ENCODE measurements at regions not wholly inside any gene's neighbourhood (a gene's known extent, or its start where the extent isn't known, plus 50 kb on each side); places are given as distances from the start of the nearest gene placed in this dataset.

DNA sequence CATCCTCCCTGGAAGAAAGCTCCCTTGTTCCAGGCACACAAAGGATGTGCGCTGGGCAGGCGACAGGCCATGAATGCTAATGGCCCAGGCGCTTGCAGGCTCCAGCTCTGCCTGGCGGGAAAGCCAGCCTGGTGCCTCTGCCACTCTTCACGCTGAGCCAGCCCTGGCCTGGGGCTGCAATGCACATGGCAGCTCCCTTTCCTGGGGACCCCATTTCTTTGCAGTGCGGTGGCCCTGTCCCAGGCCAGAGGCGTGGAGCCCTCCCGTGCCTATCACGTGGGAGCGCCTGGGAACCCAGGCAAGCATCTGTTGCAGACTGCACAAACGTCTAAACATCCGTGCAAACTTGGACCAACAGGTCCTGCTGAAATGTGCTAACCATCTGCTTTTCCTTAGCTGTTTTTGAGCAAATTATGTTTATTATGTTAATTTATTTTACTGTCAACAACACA is 152.1 kb upstream of the LYZL2 start:
- Histone ChIP-seq H4K20me1 (ENCODE audit: insufficient read depth, low read length) (no peaks in the 10 kb centered on the region), H3K4me1 (ENCODE audit: low read length) (peaks cover 16% of the 10 kb centered on the region), H3K4me2 (ENCODE audit: low read depth, low read length) (peak overlapping the region; percentile 97; the same call in 1 of the 2 replicates), H3K27ac (ENCODE audit: low read length) (no peak overlapping the region; the same call in 1 of the 2 replicates), H2AFZ (ENCODE audit: low read length) (no peak overlapping the region), H3K79me2 (ENCODE audit: low read length) (no peaks in the 10 kb centered on the region), H3K9ac (ENCODE audit: low read length) (no peak overlapping the region), H3K9me2 (replicated peaks; ENCODE audit: insufficient read depth, low read length) (no peaks in the 10 kb centered on the region), H3K36me3 (replicated peaks; ENCODE audit: insufficient read depth, low read length) (no peaks in the 10 kb centered on the region), H3K4me3 (ENCODE audit: low read length) (no peak overlapping the region), H3K9me3 (replicated peaks; ENCODE audit: insufficient read depth, low read length) (no peaks in the 10 kb centered on the region), H3F3A (ENCODE audit: insufficient read depth, low read length) (peaks cover 23% of the 10 kb centered on the region), H3K27me3 (replicated peaks; ENCODE audit: insufficient read depth, low read length) (no peaks in the 10 kb centered on the region)
- DNase-seq, result no peak
- TF ChIP-seq EZH2 (optimal IDR thresholded peaks at IDR 0.05; ENCODE audit: low read depth, low read length) (no peak), EZH2phosphoT487 (IDR thresholded peaks at IDR 0.05; ENCODE audit: low read length) (no peak)
- TF ChIP-seq, protein P1, sequence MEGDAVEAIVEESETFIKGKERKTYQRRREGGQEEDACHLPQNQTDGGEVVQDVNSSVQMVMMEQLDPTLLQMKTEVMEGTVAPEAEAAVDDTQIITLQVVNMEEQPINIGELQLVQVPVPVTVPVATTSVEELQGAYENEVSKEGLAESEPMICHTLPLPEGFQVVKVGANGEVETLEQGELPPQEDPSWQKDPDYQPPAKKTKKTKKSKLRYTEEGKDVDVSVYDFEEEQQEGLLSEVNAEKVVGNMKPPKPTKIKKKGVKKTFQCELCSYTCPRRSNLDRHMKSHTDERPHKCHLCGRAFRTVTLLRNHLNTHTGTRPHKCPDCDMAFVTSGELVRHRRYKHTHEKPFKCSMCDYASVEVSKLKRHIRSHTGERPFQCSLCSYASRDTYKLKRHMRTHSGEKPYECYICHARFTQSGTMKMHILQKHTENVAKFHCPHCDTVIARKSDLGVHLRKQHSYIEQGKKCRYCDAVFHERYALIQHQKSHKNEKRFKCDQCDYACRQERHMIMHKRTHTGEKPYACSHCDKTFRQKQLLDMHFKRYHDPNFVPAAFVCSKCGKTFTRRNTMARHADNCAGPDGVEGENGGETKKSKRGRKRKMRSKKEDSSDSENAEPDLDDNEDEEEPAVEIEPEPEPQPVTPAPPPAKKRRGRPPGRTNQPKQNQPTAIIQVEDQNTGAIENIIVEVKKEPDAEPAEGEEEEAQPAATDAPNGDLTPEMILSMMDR (IDR thresholded peaks at IDR 0.05; ENCODE audit: low read length), result no peak

DNA sequence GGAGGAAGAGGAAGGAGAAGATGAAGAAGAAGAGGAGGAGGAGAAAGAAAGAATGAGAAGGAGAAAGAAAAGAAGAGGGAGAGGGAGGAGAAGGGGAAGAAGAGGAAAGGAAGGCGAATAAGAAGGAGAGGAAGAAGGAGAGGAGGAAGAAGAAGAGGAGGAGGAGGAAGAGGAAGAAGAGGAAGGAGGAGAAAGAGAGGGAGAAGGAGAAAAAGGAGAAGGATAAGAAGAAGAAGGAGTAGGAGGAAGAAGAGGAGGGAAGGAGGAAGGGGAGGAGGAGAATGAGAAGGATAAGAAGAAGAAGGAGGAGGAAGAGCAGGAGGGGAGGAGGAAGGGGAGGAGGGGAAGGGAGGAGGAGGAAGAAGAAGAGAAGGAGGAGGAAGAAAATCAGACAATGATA is 149.2 kb upstream of the LYZL2 start:
- Histone ChIP-seq H3K4me1 (ENCODE audit: low read length) (peaks cover 16% of the 10 kb centered on the region), H3K4me2 (ENCODE audit: low read depth, low read length) (no peak overlapping the region), H3K27ac (ENCODE audit: low read length) (no peak overlapping the region), H3K79me2 (ENCODE audit: low read length) (no peaks in the 10 kb centered on the region), H3K9ac (ENCODE audit: low read length) (no peak overlapping the region), H3K4me3 (ENCODE audit: low read length) (no peak overlapping the region), H3K27me3 (replicated peaks; ENCODE audit: insufficient read depth, low read length) (no peaks in the 10 kb centered on the region), H2AFZ (ENCODE audit: low read length) (no peak overlapping the region), H4K20me1 (ENCODE audit: insufficient read depth, low read length) (no peaks in the 10 kb centered on the region), H3K9me3 (replicated peaks; ENCODE audit: insufficient read depth, low read length) (no peaks in the 10 kb centered on the region), H3F3A (ENCODE audit: insufficient read depth, low read length) (peaks cover 20% of the 10 kb centered on the region), H3K9me2 (replicated peaks; ENCODE audit: insufficient read depth, low read length) (no peaks in the 10 kb centered on the region), H3K36me3 (replicated peaks; ENCODE audit: insufficient read depth, low read length) (no peaks in the 10 kb centered on the region)
- TF ChIP-seq, protein P1 (IDR thresholded peaks at IDR 0.05; ENCODE audit: low read length), result no peak
- TF ChIP-seq EZH2 (optimal IDR thresholded peaks at IDR 0.05; ENCODE audit: low read depth, low read length) (no peak), EZH2phosphoT487 (IDR thresholded peaks at IDR 0.05; ENCODE audit: low read length) (no peak)
- no peak for DNase-seq

DNA sequence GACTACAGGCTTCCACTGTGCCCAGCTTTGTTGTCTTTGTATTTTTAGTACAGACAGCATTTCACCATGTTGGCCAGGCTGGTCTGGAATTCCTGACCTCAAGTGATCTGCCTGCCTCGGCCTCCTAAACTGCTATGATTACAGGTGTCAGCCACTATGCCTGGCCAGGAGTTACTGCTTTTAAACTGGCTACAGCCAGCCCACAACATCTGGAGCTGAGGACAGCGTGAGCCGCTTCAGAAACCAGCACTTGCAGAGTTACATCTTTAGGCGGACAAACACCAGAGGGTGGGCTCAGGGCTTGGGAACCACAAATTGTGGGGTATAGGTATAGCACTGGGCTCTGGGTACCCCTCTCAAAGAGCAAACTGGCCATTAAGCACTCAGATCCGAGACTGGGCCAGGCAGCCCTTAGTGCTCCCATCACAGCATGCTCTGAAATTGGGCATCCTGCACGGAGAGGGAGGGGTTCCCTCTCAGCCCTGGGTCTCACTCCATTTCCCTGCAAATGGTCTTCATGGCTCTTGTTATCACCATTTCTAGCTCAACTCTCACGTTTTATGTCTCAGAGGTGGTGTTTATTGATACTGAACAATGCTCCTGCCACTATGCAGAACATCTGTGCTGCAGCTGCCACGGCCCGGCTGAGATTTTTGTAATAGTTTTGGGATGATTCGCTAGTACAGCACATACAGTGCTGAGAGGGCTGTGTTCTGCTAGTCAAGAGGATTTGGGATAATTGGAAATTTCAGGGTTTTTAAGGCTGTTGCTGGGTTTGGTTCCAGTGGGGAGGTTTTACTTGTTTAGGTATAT is 146.4 kb upstream of the LYZL2 start:
- Histone ChIP-seq H3K9ac (ENCODE audit: low read length) (no peak overlapping the region), H3K36me3 (replicated peaks; ENCODE audit: insufficient read depth, low read length) (no peaks in the 10 kb centered on the region), H2AFZ (ENCODE audit: low read length) (no peak overlapping the region), H3K9me2 (replicated peaks; ENCODE audit: insufficient read depth, low read length) (no peaks in the 10 kb centered on the region), H3K4me3 (ENCODE audit: low read length) (no peak overlapping the region), H4K20me1 (ENCODE audit: insufficient read depth, low read length) (no peaks in the 10 kb centered on the region), H3K4me2 (ENCODE audit: low read depth, low read length) (no peak overlapping the region), H3F3A (ENCODE audit: insufficient read depth, low read length) (no peaks in the 10 kb centered on the region), H3K79me2 (ENCODE audit: low read length) (no peaks in the 10 kb centered on the region), H3K27ac (ENCODE audit: low read length) (no peak overlapping the region), H3K27me3 (replicated peaks; ENCODE audit: insufficient read depth, low read length) (no peaks in the 10 kb centered on the region), H3K9me3 (replicated peaks; ENCODE audit: insufficient read depth, low read length) (no peaks in the 10 kb centered on the region), H3K4me1 (ENCODE audit: low read length) (no peaks in the 10 kb centered on the region)
- TF ChIP-seq EZH2phosphoT487 (IDR thresholded peaks at IDR 0.05; ENCODE audit: low read length) (no peak), EZH2 (optimal IDR thresholded peaks at IDR 0.05; ENCODE audit: low read depth, low read length) (no peak)
- TF ChIP-seq, protein P1 (IDR thresholded peaks at IDR 0.05; ENCODE audit: low read length), result no peak
- no peak for DNase-seq
